ENCODE measurements at regions not wholly inside any gene's neighbourhood (a gene's known extent, or its start where the extent isn't known, plus 50 kb on each side); places are given as distances from the start of the nearest gene placed in this dataset.

DNA sequence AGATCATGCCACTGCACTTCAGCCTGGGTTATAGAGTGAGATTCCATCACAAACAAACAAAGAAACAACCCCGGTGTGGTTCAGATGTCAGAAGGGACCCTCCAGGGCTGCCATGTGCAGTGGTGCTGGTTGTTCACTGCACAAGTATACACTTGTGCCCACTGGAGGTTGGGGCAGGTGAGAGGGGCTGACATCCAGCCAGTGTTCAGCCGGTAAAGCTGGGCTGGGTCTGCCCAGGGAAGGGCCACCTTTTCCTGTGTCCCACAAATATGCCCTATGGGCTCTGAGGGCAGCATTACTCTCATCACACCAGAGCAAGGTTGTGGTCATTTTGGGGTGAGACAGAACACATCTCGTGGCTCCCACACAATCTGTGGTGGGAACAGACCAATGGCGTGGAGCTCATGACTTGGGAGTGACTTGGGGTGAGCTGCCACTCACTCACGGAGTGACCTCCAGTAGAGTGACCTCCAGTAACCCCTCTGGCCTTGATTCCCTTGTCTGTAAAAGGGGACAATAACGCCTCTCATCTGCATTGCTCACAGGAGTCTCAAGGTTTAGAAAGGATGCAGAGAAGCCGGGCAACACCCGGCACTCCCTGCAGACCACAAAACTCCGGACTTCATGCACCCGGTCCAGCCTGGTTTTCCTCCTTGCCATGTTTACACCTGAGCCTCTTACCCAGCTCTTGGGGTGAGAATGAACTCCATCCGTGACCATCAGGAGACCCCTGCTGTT, 69.0 kb upstream of the VRK1 start:
- no peak for DNase-seq (ENCODE audit: low spot score)

GRCh38 chr14:96729889-96730288, 67.3 kb upstream of the VRK1 start:
- no peak for DNase-seq (ENCODE audit: low spot score)

DNA sequence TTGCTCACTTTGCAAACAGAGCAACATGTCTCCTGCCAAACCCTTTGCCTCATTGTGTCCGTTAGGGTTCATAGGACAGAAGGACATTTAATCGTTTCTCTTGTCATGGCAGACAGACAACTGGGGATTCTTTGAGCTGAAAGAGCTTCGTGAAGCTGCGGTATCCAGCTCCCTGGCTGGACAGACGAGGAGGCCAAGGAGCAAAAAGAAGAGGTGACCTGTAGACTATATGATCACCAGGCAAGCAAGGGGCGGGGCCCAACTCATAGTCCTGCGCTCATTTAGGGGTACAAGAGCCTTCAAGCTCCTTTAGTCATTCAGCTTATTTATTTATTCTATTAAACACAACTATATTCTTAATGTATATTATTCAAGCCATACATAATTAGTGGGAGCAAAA, 66.8 kb upstream of the VRK1 start:
- DNase-seq (ENCODE audit: low spot score), result no peak

GRCh38 chr14:96734076-96734622, 63.0 kb upstream of the VRK1 start:
- no peak for DNase-seq (ENCODE audit: low spot score)

DNA sequence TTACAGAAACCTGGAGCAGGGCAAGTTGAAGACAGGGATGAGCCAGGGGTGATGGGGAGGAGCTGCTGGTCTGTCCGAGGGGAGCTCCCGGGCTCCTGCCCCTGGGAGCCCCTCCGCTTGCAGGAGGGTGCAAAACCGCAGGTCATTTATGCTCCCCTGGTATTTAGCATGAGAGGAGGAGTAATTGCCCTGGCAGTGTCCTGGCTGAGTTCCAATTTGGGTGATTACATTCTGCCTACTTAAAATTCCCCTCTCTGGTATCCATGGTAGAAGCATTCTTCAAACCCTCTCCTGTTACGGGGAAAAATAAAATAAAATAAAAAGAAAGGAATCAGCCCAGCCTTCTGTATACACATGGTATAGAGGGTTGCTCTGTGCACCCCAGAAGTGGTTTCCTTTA, 61.7 kb upstream of the VRK1 start:
- DNase-seq (ENCODE audit: low spot score), result no peak

DNA sequence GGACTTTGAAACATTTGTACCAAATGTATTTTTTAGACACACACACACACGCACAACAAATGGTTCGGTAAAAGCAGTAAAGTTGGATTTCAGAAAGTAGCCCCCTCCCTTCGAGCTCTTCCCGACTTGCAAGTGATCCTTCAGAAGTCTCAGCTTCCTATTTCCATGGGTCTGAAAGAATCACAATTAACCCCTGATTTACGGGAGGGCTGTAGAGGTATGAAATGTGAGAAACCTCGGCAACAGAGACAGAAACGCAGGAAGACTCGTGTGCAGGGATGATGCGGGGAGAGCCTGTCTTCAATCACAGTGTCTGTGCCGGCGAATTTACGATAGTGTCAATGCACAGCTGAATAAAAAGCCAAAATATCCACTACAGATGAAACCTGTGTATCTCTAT, 60.7 kb upstream of the VRK1 start:
- DNase-seq (ENCODE audit: low spot score), result no peak

GRCh38 chr14:96737881-96738280, 59.3 kb upstream of the VRK1 start:
- no peak for DNase-seq (ENCODE audit: low spot score)

GRCh38 chr14:96739200-96739910, 57.8 kb upstream of the VRK1 start:
- DNase-seq (ENCODE audit: low spot score), result no peak

DNA sequence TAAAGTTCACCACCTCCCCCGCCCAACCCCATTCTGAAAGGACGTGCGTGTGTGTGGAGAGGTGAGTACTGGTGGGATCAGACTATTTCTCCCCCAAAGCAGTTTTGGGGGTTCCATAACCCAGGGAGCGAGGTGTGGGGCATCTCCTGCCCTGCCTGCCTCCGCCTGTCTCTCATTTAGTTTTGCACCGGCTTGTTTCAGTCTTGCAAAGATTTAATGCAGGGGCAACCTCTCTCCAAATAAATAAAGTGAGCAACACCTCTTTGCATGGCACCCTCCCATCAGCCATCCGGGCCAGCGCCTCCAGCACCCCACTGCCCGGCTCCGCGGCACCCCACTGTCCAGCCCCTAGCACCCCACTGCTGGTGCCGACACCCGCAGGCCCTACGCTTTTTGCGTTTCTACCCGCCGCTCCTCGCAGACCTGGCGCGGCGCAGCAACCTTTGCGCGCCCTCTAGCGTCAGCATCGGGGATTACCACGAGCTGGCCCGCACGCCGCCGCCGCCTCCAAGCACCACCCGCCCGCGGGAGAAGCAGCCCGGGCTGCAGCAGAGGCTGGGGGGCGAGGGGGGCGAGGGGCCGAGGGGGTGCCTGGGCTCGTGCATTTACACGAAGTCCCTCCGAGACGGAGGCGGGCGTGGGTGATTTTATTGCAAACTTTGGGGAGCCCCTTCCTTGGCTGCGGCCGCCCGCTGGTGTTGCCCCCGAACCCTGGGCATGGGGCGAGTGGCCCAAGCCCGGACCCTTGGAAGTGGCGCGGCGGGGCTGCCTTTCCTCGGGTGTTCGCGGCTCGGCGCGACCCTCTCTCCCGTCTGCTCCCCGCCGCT, 55.8 kb upstream of the VRK1 start:
- DNase-seq (ENCODE audit: low spot score), result peak; percentile 80

DNA sequence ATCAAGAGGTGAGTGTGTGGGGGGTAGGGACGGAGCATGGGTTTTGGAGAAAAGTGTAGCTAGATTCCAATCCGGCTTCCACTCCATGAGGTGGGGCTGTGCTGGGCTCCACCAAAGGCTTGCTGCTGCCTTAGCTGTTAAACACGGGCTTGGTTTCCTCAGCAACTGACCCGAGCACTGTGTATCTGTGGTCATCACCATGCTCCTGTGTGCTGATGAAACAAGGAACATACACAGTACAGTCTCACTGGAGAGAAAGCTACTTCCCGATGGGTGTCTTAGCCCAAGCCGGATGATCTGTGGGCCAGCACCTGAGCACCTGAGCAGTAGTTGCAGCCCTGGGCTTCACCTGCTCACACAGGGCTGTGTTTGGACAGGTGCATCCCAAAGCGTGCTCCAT, 52.9 kb upstream of the VRK1 start:
- no peak for DNase-seq (ENCODE audit: low spot score)

DNA sequence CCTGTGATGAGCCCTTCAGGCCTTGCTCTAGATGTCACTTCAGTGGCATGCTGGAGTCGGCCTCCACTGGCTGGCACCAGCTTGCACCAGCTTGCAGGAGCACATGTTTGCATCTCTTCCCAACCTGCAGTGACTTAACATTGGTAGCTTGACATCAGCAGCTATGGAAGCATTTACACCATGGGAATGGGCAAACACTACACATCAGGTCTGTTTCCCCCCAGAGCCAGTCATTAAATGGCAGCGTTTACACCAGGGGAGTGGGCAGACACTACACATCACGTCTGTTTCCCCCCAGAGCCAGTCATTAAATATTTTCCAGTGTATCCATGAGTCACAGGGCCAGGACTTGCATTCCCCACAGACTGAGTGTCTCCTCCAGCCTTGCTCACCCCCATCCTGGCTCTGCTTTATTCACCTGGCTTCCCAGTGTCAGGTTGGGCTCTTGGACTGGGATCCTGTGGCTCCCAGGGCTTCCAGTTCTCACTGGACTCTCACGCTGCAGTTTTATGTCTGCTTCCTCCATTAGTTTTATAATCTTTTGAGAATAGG, 51.6 kb upstream of the VRK1 start:
- DNase-seq (ENCODE audit: low spot score), result no peak

DNA sequence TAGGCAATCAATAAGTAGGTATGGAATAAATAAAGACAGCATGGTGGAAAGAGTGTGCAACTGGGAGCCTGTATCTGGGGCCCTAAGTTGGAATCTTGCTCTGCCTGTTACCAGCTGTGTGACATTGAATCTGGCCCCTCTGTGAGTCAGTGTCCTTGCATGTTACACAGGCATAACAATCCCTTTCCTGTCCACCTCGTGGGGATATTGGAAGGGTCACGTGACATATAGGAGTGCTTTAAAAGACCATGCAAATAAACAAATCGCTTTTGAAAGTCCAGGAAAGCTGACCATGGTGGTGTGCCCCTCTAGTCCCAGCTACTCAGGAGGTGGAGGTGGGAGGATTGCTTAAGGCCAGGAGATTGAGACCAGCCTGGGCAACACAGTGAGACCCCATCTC, 51.1 kb upstream of the VRK1 start:
- DNase-seq (ENCODE audit: low spot score), result no peak

GRCh38 chr14:96747006-96747405, 50.2 kb upstream of the VRK1 start:
- DNase-seq (ENCODE audit: low spot score), result no peak
